Thymus (tissue), 11 donors: ENCODE measurements at regions not wholly inside any gene's neighbourhood (a gene's known extent, or its start where the extent isn't known, plus 50 kb on each side); places are given as distances from the start of the nearest gene placed in this dataset.

Source experiments
- DNase-seq, 9 donors: peaks; one replicate each; pipeline ENCODE4 v3.0.0-alpha.2; 2013; ENCODE audit warnings: low spot score in 9 of 9, low read depth in 6 of 9, missing footprints in 1 of 9
- H3K27ac ChIP-seq, 2 donors: one replicate each; pipeline ENCODE4 v1.5.1; 2013; ENCODE audit warnings: control low read depth in 1 of 2, low read depth in 1 of 2, low read length in 1 of 2, mild to moderate bottlenecking in 1 of 2, moderate library complexity in 1 of 2
- H3K27me3 ChIP-seq, 2 donors: one replicate each; pipeline ENCODE4 v1.5.1; 2013; ENCODE audit warnings: low read length in 1 of 2; ENCODE audit not compliant: control insufficient read depth in 2 of 2, insufficient read depth in 1 of 2
- H3K36me3 ChIP-seq, 2 donors: one replicate each; pipeline ENCODE4 v1.5.1; 2013; ENCODE audit warnings: low read length in 1 of 2, mild to moderate bottlenecking in 1 of 2, moderate library complexity in 1 of 2; ENCODE audit not compliant: control insufficient read depth in 2 of 2, insufficient read depth in 2 of 2
- H3K4me1 ChIP-seq, 2 donors: one replicate each; pipeline ENCODE4 v1.5.1; 2013; ENCODE audit warnings: low read length in 2 of 2; ENCODE audit not compliant: control insufficient read depth in 2 of 2, insufficient read depth in 2 of 2
- H3K4me3 ChIP-seq, 2 donors: one replicate each; pipeline ENCODE4 v1.5.1; 2013; ENCODE audit warnings: low read length in 2 of 2, control low read depth in 1 of 2, mild to moderate bottlenecking in 1 of 2
- H3K9me3 ChIP-seq, 2 donors: one replicate each; pipeline ENCODE4 v1.5.1; 2013; ENCODE audit warnings: low read length in 1 of 2, mild to moderate bottlenecking in 1 of 2; ENCODE audit not compliant: control insufficient read depth in 2 of 2, insufficient read depth in 1 of 2
- WGBS: extraction: QIAGEN DNeasy Blood & Tissue Kit; methylation state at CpG from one replicate; pipeline ENCODE4 v1.1.7; 2013; 5-methylcytosine and 5-hydroxymethylcytosine counted together
- donor health status: healthy.

DNA sequence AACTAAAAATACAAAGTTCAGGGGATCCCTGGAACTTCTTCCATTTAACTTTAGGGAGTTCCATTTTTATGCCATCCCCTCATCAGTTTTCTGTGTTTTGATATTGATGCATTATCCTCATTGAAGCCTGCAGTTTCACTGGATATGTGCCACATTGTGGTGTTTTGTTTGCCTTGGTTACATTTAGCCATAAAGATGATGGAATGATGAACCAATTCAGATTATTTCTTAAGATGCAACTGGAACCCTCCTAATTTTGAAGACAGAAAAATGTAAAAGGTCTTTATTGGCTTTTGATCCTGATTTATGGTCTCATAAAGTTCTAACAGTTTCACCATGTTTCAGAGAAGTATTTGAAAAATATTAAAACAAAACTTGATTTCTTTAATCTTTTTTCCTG is 314.2 kb upstream of the KLF6 start:
- no peak overlapping the region for H3K27ac ChIP-seq
- H3K4me1 ChIP-seq: no peaks in the 10 kb centered on the region
- no peaks in the 10 kb centered on the region for H3K27me3 ChIP-seq
- no peaks in the 10 kb centered on the region for H3K36me3 ChIP-seq
- no peak for DNase-seq
- H3K4me3 ChIP-seq: no peak overlapping the region
- no peaks in the 10 kb centered on the region for H3K9me3 ChIP-seq

DNA sequence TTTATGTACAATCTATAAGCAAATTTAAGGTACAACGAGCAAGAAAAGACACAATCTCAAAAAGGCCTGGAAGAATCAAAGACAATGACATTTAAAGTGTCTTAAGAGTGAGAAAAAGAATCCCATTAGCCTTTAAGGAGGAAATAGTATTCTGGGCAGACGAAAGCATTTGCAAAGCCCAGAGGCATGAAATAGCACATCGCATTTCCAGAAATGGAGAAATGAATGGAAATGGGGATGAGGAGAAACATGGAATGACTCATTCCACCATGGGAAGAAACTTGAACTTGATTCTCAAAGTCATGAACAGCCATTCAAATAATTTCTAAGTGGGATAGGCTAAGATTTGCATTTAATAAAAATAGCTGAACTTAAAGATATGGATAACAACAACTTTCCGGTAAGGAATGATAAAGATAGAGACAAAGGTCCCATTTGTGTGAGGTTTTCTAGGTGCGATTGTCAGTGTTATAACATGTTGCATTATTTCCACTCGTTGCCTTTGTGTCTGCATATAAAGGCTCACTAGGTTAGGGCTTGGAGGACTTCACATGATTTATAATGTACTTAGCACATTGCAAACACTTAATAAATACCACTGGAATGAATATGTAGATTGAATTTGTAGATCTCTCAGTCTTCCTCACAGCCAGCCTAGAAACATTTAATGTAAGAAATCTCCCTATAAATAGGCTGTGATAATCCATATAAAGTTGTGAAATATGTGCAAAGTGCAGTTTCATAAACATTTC is 310.3 kb upstream of the KLF6 start:
- Histone ChIP-seq H3K36me3 (no peaks in the 10 kb centered on the region), H3K4me1 (no peaks in the 10 kb centered on the region)
- 97% methylated on average over 6 of the region's 6 CpGs for WGBS

GRCh38 chr10:4094751-4095150 is 309.7 kb upstream of the KLF6 start:
- Histone ChIP-seq H3K36me3 (no peaks in the 10 kb centered on the region), H3K27me3 (no peaks in the 10 kb centered on the region), H3K4me1 (no peaks in the 10 kb centered on the region), H3K9me3 (no peaks in the 10 kb centered on the region), H3K4me3 (no peak overlapping the region), H3K27ac (no peak overlapping the region)
- WGBS: 96% methylated on average over 2 of the region's 2 CpGs
- DNase-seq: no peak

More for the DNA sequence above, 310.3 kb upstream of the KLF6 start:
- H3K27ac ChIP-seq: no peak overlapping the region
- H3K4me3 ChIP-seq: no peak overlapping the region
- H3K27me3 ChIP-seq: no peaks in the 10 kb centered on the region
- no peaks in the 10 kb centered on the region for H3K9me3 ChIP-seq
- no peak for DNase-seq

GRCh38 chr10:4093438-4093837 is 308.4 kb upstream of the KLF6 start:
- no peaks in the 10 kb centered on the region for H3K9me3 ChIP-seq
- H3K27me3 ChIP-seq: no peaks in the 10 kb centered on the region
- H3K4me3 ChIP-seq: no peak overlapping the region
- no peaks in the 10 kb centered on the region for H3K4me1 ChIP-seq
- WGBS: 98% methylated on average over 5 of the region's 5 CpGs
- H3K27ac ChIP-seq: no peak overlapping the region
- no peaks in the 10 kb centered on the region for H3K36me3 ChIP-seq
- DNase-seq: no peak

GRCh38 chr10:4088354-4089066 is 303.5 kb upstream of the KLF6 start:
- Histone ChIP-seq H3K9me3 (no peaks in the 10 kb centered on the region), H3K4me1 (no peaks in the 10 kb centered on the region), H3K27me3 (no peaks in the 10 kb centered on the region), H3K36me3 (no peaks in the 10 kb centered on the region), H3K4me3 (no peak overlapping the region), H3K27ac (no peak overlapping the region)
- 98% methylated on average over 14 of the region's 14 CpGs for WGBS
- DNase-seq: no peak

DNA sequence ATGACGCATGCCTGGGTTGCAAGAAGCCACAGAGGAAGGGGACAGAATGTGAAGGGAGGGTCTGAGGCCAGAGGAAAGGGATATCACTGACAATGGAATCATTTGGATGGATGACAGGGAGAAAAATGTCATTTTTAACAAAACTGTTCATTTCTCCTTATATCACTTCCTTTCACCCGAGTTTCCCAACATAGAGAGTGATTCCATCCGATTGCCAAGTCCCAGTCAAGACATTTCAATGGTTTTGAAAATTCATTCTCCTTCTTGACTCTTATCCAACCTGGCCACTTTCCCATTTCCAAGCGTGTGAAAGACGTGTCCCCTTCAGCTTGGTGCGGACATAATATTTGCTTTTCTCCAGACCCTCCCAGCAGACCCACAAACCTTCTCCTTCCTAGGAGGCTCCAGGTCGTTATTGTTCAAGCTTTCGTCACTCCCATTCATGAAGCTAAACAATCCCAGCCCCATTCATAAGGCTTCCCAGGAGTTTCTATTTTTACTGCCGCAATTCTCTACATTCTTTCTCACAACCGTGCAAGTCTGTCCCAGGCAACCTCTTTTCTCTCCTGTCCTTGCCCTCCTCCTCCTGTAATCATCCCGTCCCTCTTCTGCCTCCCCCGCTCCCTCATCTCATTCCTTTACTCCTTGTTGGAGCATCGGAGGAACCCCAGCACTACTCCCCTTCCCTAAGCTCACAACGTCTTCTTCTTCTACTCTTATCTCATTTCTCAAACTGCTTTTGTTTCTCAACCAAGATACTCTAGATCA is 301.3 kb upstream of the KLF6 start:
- no peaks in the 10 kb centered on the region for H3K27me3 ChIP-seq
- no peaks in the 10 kb centered on the region for H3K36me3 ChIP-seq
- no peaks in the 10 kb centered on the region for H3K4me1 ChIP-seq
- no peak overlapping the region for H3K4me3 ChIP-seq
- H3K9me3 ChIP-seq: no peaks in the 10 kb centered on the region
- 93% methylated on average over 14 of the region's 14 CpGs for whole genome bisulfite sequencing
- no peak for DNase-seq
- no peak overlapping the region for H3K27ac ChIP-seq

GRCh38 chr10:4083509-4084003 is 298.5 kb upstream of the KLF6 start:
- H3K36me3 ChIP-seq: no peaks in the 10 kb centered on the region
- 96% methylated on average over 2 of the region's 2 CpGs for WGBS
- H3K4me3 ChIP-seq: no peak overlapping the region
- H3K4me1 ChIP-seq: peaks cover 0 to 4% of the 10 kb centered on the region in 2 donors
- no peak for DNase-seq
- H3K27ac ChIP-seq: no peak overlapping the region
- no peaks in the 10 kb centered on the region for H3K9me3 ChIP-seq
- no peaks in the 10 kb centered on the region for H3K27me3 ChIP-seq

DNA sequence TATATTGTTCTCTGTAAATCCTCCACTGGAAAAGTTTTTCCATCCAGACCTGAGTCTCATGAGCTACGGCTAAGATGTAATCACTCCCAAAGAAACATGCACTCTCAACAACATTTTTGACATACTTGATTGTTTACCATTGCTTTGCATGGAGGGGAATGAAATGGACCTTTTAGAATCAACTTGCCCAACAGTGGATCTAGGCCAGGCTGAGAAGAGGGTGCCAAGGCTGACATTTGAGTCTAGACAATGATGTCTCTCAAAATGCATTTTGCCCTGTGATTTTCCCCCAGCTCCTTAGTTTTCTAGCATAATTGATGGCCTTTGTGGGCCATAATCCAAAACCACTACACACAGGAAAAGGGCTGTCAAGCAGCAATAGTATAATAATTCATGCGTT is 297.9 kb upstream of the KLF6 start:
- H3K4me3 ChIP-seq: no peak overlapping the region
- no peaks in the 10 kb centered on the region for H3K36me3 ChIP-seq
- H3K27me3 ChIP-seq: no peaks in the 10 kb centered on the region
- no peaks in the 10 kb centered on the region for H3K9me3 ChIP-seq
- no peak overlapping the region for H3K27ac ChIP-seq
- H3K4me1 ChIP-seq: peaks cover 0 to 4% of the 10 kb centered on the region in 2 donors
- no peak for DNase-seq
- 95% methylated on average over 2 of the region's 2 CpGs for WGBS

DNA sequence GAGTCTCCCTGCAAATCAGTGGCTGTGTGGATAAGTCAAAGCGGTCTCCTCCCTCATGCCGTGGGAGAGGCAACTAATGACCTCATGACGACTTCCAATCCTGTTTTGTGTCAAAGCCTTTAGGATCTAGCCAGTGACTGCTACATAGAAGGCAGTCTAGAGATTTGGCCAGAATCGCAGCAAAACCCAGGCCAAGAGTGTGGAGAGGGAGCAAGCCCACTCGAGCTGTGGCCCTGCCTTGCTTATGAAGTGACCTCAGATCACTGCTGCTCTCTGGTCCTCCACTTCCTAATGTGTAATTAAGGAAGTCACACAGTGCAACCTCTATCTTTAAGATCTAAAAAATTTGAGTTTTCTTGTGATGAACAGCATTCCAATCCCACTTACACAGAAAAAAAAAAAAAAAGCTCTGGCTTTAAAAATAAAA is 296.7 kb upstream of the KLF6 start:
- H3K27me3 ChIP-seq: no peaks in the 10 kb centered on the region
- 92% methylated on average over 5 of the region's 5 CpGs for WGBS
- H3K4me1 ChIP-seq: peaks cover 0 to 8% of the 10 kb centered on the region in 2 donors
- no peaks in the 10 kb centered on the region for H3K36me3 ChIP-seq
- DNase-seq: no peak
- no peak overlapping the region for H3K27ac ChIP-seq
- no peaks in the 10 kb centered on the region for H3K9me3 ChIP-seq
- H3K4me3 ChIP-seq: no peak overlapping the region
